Brain microvascular endothelial cell (primary cell): ENCODE measurements at regions not wholly inside any gene's neighbourhood (a gene's known extent, or its start where the extent isn't known, plus 50 kb on each side); places are given as distances from the start of the nearest gene placed in this dataset.

Experiments
- DNase-seq: peaks from one replicate; pipeline ENCODE4 v3.0.0-alpha.2; 2020
- H3K27ac ChIP-seq: fragments of 250-450 bp; sonication (Bioruptor Pico); 2 replicates; pipeline ENCODE4 v1.5.1; 2020; ENCODE audit warnings: mild to moderate bottlenecking, moderate library complexity
- H3K27me3 ChIP-seq: fragments of 250-450 bp; sonication (Bioruptor Pico); replicated peaks from 2 replicates; pipeline ENCODE4 v1.5.1; 2020; ENCODE audit warnings: mild to moderate bottlenecking
- H3K36me3 ChIP-seq: fragments of 250-450 bp; sonication (Bioruptor Pico); replicated peaks from 2 replicates; pipeline ENCODE4 v1.5.1; 2020; ENCODE audit warnings: mild to moderate bottlenecking
- H3K4me3 ChIP-seq: 2 replicates; pipeline ENCODE4 v1.5.1; 2011; ENCODE audit warnings: low read depth, mild to moderate bottlenecking, control low read depth, low read length, moderate library complexity
- in situ Hi-C: cut with HindIII; loops from 2 replicates; pipeline ENCODE4 v1.10.0; 2017; ENCODE audit warnings: low sequenced_read_pairs, low pct_ligation_motif_present
- TF ChIP-seq, protein P1 (sequence below): IDR thresholded peaks from 2 replicates; pipeline ENCODE4 v1.5.1; 2011; ENCODE audit warnings: low read depth, mild to moderate bottlenecking, moderate library complexity, low read length, control low read depth, inconsistent platforms; ENCODE audit errors: missing control alignments

DNA sequence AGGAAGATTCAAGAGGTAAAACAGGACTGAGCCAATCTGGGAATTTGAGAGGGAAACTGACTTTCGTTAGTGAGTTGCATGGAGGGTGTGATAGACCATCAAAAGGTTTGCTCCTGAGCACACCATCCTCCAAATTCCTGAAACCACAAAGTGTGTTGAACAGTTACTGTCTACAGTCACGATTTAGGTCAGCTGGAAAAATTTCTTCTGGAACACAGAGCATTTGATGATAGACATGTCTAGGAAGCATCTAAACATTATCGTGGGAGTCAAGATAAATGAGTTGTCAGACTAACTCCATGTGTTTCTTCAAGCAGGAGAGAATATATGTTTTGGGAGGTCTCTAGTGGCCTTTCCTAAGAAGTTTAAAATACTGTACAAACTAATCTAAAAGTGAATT lies 449.4 kb upstream of the SLC14A2 start:
- H3K27ac ChIP-seq, result no peak overlapping the region
- in situ Hi-C loops, result no loop called here
- no peak for DNase-seq
- no peaks in the 10 kb centered on the region for H3K27me3 ChIP-seq
- no peaks in the 10 kb centered on the region for H3K36me3 ChIP-seq
- H3K4me3 ChIP-seq, result no peak overlapping the region
- TF ChIP-seq, protein P1, sequence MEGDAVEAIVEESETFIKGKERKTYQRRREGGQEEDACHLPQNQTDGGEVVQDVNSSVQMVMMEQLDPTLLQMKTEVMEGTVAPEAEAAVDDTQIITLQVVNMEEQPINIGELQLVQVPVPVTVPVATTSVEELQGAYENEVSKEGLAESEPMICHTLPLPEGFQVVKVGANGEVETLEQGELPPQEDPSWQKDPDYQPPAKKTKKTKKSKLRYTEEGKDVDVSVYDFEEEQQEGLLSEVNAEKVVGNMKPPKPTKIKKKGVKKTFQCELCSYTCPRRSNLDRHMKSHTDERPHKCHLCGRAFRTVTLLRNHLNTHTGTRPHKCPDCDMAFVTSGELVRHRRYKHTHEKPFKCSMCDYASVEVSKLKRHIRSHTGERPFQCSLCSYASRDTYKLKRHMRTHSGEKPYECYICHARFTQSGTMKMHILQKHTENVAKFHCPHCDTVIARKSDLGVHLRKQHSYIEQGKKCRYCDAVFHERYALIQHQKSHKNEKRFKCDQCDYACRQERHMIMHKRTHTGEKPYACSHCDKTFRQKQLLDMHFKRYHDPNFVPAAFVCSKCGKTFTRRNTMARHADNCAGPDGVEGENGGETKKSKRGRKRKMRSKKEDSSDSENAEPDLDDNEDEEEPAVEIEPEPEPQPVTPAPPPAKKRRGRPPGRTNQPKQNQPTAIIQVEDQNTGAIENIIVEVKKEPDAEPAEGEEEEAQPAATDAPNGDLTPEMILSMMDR, result no peak

DNA sequence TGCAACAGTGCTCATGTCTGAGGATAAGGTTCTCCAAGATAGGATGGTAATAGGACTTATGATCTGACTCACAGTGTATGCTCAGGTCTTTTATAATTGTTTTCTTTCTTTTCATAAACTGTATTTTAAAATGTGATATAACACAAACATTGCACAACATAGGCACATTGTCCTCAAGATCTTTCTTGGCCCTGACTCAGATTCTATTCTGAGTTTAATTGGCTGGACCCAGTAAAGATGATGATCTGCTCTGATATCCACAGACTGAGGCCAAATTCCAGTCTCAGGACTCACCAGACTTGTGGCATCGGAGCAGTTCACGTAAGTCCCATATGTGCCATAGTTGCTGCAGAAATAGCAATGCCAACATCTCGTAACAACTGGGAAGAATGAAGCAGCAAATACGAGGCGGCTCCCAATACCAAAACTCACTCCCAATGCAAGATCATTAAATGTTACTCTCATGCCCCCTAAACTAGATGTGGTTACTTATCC lies 448.9 kb upstream of the SLC14A2 start:
- no peaks in the 10 kb centered on the region for H3K36me3 ChIP-seq
- in situ Hi-C loops, result no loop called here
- no peak overlapping the region for H3K4me3 ChIP-seq
- no peaks in the 10 kb centered on the region for H3K27me3 ChIP-seq
- TF ChIP-seq, protein P1, result no peak
- peak overlapping the region; percentile 90 for H3K27ac ChIP-seq
- DNase-seq, result peak; percentile 91

DNA sequence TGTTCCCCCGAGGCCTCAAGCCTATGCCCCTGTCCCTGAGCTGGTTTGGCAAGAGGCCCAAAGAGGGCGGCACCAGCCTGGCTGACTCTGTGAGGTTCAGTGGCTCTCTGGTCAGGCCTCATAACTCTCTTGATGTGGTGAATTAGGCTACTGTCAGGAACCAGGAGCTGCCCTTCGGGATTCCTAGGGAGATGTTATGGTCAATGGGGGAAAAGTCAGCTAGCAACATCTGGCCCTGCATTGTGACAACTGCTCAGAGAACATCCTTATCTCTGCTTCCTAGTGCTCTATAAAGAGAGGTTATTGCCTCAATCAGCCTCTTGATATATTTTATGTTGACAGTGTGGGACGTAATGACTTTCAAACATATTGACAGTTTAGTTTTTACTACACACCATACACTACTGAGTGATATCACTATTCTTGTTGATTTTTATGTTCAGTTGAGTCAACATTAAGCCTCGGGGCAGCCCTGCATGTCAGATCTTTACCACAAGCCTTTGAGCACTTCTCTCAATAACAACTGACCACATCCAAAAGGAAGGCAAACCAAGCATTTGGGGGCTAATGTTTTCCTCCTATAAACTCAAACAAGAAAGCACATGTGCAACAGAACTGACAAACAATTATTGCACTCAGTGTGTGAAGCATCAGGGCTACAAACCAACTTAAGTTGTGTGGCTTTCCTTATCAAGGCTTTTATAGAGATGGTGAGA lies 448.3 kb upstream of the SLC14A2 start:
- TF ChIP-seq, protein P1, result no peak
- Histone ChIP-seq H3K4me3 (no peak overlapping the region), H3K36me3 (no peaks in the 10 kb centered on the region), H3K27ac (peak overlapping the region; percentile 90), H3K27me3 (no peaks in the 10 kb centered on the region)
- in situ Hi-C loops, result no loop called here
- DNase-seq, result peak; percentile 72

DNA sequence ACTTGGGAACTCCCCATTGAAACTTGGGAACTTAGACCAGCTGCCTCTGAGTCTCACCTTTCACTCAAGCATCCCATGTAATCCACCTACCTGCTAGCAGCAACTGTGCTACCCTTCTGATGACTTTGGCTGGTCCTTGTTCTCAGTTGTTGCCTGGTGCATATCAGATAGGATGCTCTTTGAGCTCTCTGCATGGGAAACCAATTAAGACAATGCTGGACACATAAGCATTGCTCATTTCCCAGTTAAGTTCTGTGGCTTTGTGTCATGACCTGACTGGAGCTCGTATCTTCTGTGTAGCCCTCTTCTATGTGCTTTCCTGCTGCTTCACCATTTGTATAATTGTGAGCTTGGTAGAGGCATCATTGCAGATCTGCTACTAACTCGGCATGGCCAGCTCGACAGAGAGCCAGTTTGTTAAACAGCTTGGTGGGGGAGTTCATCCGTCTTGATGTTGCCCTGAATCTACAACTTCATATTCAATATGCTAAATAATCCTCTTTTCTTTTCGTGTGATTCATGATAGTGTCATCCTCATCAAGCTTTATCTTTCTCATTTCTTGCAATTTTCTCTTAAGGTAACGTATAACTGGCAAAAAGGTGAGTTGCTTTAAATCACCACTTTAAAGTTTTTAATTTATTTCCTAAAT lies 447.5 kb upstream of the SLC14A2 start:
- TF ChIP-seq, protein P1, result no peak
- H3K27ac ChIP-seq, result peak overlapping the region; percentile 90

DNA sequence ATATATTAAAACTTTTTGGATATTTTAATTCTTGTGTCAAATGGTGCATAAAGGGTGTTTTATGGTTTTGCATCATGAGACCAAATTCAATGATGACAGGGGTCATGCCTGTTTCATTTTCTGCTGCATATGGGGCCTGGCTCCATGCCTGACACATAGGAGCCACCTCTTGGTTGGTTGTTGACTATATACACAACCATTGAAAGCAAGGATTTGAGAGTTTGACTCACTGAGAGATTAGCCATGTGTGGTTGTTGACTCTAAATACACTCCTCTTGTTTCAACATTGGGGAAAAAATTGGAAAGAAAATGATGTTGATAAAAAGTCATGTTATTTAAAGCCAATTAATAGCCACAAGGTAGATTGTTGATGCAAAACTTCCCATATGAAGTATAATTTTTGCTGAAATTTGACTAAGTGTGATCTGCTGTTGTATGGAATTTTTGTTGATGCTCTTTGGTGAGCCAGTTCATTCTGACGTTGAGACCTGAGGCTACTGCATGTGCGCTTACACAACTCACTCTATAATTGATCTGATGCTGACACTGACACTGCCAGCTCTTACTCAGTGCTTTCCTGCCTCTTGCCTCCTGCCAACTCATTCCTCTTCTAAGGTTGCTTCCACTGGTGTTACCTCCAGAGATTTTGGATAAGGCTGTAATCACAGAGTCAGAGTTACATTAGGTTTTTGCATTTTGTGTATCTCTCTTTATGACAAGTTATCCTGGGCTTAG lies 446.2 kb upstream of the SLC14A2 start:
- H3K27me3 ChIP-seq, result no peaks in the 10 kb centered on the region
- H3K4me3 ChIP-seq, result no peak overlapping the region
- TF ChIP-seq, protein P1, result no peak
- DNase-seq, result peak; percentile 60
- peak overlapping the region; percentile 90 for H3K27ac ChIP-seq
- H3K36me3 ChIP-seq, result no peaks in the 10 kb centered on the region
- in situ Hi-C loops, result no loop called here

More for the DNA sequence above, 447.5 kb upstream of the SLC14A2 start:
- Histone ChIP-seq H3K4me3 (no peak overlapping the region), H3K36me3 (no peaks in the 10 kb centered on the region), H3K27me3 (no peaks in the 10 kb centered on the region)
- in situ Hi-C loops, result no loop called here
- DNase-seq, result peak; percentile 79
